B cell (primary cell): ENCODE measurements at regions not wholly inside any gene's neighbourhood (a gene's known extent, or its start where the extent isn't known, plus 50 kb on each side); places are given as distances from the start of the nearest gene placed in this dataset.
"Not testable (repeated sequence)": the region's sequence is repeated elsewhere in the genome, so short reads cannot be mapped to it uniquely, and the experiment has no call there.

Experiments
- EZH2 ChIP-seq: IDR thresholded peaks from 2 replicates; pipeline ENCODE4 v1.6.1; 2012; ENCODE audit warnings: borderline replicate concordance, low read depth, mild to moderate bottlenecking, moderate library complexity, low read length; ENCODE audit not compliant: insufficient read depth, poor library complexity, severe bottlenecking
- TF ChIP-seq, protein P1 (sequence below): fragments of 200-600 bp; IDR thresholded peaks from one replicate; pipeline ENCODE4 v1.8.0; 2022; ENCODE audit warnings: antibody characterized with exemption, mild to moderate bottlenecking

DNA sequence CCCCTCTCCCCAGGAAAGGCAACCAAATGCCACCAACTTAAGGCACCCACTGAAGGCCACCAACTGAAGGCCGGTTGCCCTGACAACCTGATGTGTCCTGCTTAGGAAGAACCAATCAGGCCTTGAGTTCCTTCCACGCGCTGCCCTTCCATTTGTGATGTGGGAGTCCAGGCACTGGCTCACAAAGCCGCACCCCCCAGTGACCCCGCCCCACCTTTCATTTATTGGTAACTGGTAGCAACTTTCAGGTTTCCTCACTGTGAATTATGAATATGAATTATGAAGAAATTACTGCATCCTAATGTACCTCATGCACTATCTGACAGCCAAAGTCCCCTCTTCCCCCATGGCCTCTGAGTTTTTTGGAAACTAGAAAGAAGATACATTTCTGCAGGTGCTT, 2943.1 kb upstream of the OR11H1 start:
- TF ChIP-seq, protein P1, sequence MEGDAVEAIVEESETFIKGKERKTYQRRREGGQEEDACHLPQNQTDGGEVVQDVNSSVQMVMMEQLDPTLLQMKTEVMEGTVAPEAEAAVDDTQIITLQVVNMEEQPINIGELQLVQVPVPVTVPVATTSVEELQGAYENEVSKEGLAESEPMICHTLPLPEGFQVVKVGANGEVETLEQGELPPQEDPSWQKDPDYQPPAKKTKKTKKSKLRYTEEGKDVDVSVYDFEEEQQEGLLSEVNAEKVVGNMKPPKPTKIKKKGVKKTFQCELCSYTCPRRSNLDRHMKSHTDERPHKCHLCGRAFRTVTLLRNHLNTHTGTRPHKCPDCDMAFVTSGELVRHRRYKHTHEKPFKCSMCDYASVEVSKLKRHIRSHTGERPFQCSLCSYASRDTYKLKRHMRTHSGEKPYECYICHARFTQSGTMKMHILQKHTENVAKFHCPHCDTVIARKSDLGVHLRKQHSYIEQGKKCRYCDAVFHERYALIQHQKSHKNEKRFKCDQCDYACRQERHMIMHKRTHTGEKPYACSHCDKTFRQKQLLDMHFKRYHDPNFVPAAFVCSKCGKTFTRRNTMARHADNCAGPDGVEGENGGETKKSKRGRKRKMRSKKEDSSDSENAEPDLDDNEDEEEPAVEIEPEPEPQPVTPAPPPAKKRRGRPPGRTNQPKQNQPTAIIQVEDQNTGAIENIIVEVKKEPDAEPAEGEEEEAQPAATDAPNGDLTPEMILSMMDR, result not testable (repeated sequence)
- TF ChIP-seq EZH2, result not testable (repeated sequence)
